GM18507 (cell line): ENCODE measurements at regions not wholly inside any gene's neighbourhood (a gene's known extent, or its start where the extent isn't known, plus 50 kb on each side); places are given as distances from the start of the nearest gene placed in this dataset.
"Not testable (repeated sequence)": the region's sequence is repeated elsewhere in the genome, so short reads cannot be mapped to it uniquely, and the experiment has no call there.

Experiments
- DNase-seq: peaks from one replicate; pipeline ENCODE4 v3.0.0; 2011; ENCODE audit warnings: low read depth; ENCODE audit not compliant: insufficient read length; ENCODE audit errors: extremely low spot score
- FAIRE-seq: peaks from 2 replicates; lab custom pipeline; 2011; peaks lifted over from hg19 to GRCh38; lab: Jason Lieb, UNC

DNA sequence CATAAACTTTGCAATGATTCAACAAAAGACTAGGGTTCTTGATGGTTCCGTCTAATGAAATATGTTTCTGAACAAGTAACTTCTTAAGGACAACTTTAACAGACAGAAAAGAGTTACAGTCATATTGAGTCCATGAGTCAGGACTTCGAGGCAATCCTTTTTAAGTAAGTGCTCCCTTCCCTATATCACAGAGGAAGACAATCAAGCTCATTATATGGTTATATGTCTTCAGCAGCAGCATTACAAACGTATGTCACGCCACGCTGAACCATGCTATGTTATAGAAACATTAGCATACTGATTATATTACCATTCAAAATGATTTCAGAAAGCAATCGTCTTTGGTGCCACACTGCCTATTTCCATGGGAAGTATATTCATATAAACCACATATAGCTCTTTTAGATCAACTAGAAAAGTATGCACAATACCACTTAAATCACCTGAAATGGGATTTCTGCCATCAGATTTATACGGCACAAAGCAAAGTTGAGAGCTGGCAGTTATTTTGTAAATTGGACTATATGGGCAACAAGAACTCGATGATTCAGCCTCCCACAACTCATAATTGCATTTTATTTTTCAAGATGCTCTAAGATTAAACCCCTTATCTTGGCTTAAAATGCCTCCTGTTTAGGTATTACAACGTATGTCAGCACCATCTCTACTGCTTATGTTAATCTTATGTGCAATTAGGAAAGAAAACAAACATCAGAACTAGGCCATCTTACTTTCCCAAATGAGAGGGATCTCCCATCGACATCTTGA, 111.3 kb upstream of the SAMSN1 start:
- DNase-seq (no peak), FAIRE-seq (no peak)

DNA sequence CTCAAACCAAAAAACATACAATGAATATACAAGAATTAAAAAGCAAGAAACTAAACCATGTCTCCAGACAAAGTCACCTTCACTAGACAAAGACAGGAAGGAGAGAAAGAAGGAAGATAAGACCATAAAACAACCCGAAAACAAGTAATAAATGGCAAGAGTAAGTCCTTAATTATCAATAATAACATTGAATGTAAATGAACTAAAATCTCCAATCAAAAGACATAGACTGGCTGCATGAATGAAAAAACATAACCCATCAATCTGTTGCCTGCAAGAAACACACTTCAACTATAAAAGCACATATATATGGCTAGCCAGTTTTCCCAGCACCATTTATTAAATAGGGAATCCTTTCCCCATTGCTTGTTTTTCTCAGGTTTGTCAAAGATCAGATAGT, 100.8 kb upstream of the SAMSN1 start:
- FAIRE-seq (no peak), DNase-seq (no peak)

DNA sequence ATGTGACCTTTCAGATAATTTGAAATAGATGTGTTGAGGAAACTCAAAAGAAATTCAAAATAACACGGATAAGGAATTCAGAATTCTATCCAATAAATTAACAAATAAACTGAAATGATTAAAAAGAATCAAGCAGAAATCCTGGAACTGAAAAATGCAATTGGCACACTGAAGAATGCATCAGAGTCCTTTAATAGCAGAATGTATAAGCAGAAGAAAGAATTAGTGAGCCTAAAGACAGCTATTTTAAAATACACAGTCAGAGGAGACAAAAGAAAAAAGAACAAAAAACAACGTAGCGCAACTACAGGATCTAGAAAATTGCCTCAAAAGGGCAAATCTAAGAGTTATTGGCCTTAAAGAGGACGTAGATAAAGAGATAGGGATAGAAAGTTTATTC, 99.6 kb upstream of the SAMSN1 start:
- FAIRE-seq (no peak), DNase-seq (no peak)

DNA sequence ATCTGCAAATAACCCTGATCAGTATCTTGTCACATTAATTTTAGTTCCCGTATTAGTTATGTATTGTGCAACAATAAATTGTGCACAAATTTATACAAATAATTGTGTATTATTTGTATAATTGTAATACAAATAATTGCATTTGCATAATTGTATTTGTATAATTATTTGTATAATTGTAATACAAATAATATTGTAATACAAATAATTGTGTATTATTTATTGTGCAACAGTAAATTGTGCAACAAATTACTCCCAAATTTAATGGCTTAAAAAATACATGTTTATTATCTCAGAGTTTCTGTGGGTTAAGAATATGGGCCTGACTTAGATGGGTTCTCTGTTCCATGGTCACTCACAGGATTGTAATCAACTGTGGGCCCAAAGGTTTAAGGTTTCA, 86.2 kb upstream of the SAMSN1 start:
- DNase-seq (no peak), FAIRE-seq (no peak)

DNA sequence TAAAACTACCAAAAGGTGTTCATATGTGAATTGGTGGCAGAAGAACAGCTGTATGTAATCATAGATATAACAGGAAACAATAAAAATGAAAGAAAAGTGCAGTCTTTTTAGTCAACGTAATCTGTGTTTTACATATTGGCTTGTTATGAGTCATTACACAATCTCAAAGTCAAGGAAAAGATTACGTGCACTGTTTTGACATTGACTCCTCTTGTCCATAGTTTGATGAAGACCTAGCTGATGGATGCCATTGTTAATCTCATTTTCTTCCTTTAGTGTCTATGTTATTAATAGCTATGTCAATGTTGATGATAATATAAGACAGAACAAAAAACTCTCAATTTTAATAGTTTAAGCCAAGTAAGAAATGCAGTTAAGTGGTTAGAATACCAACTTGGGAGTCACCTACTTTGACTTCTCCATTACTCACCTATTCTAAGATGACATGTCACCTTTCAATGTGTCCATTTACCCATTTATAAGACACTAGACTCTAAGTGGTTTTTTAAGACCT, 84.5 kb upstream of the SAMSN1 start:
- FAIRE-seq (no peak), DNase-seq (no peak)

DNA sequence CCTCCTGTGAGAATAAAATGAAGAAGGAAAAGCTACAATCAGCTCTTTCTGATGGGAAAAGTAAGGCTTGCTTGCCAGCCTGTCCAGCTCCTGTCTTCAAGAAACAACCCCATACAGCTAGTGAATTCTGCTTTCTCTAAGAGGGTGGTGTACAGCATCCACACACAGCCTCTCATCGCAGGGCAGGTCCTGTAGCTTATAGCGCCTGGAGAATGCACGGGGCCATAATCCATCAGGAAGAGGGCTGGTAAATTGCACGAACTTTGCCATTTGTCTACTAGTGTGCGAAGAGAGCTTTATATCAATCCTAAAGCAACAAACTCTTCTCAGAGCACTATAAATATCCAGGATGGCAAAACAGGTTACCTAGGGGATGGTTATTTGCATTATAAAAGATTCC, 83.3 kb upstream of the SAMSN1 start:
- FAIRE-seq (no peak), DNase-seq (no peak)

DNA sequence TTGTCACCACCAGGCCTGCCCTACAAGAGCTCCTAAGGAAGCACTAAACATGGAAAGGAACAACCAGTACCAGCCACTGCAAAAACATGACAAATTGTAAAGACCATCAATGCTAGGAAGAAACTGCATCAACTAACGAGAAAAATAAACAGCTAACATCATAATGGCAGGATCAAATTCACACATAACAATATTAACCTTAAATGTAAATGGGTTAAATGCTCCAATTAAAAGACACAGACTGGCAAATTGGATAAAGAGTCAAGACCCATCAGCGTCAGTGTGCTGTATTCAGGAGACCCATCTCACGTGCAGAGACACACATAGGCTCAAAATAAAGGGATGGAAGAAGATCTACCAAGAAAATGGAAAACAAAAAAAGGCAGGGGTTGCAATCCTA, 77.0 kb upstream of the SAMSN1 start:
- FAIRE-seq, result not testable (repeated sequence)

DNA sequence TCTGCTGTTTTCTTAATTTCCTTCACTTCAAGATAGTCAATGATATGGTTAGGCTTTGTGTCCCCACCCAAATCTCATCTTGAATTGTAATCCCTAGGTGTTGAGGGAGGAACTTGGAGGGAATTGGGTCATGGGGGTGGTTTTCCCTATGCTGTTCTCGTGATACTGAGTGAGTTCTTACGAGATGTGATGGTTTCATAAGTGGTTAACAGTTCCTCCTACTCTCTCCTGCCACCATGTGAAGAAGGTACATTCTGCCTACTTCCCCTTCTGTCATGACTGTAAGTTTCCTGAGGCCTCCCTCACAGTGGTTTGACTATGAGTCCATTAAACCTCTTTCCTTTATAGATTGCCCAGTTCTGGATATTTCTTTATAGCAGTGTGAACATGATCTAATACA, 74.0 kb upstream of the SAMSN1 start:
- DNase-seq (no peak), FAIRE-seq (peak; percentile 21)

More for the DNA sequence above, 77.0 kb upstream of the SAMSN1 start:
- not testable (repeated sequence) for DNase-seq

DNA sequence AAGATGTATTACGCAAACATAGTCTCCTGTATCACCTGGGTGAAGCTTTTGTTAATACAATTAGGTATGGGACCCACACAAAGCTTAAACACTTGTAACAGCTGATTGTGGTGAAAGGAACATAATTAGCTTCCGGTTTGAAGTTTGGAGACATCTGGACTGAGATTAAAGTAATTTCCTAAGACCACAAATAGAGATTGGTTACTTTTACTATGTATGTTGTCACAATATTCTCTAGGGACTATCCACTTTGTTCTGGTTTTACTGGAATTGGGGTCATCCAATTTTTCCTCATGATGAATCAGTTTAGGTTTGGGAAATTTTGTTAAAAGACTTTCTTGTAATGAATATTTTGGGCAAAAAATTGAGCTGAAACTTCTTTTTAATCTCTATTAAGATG, 71.8 kb upstream of the SAMSN1 start:
- FAIRE-seq, result no peak
- DNase-seq, result no peak

DNA sequence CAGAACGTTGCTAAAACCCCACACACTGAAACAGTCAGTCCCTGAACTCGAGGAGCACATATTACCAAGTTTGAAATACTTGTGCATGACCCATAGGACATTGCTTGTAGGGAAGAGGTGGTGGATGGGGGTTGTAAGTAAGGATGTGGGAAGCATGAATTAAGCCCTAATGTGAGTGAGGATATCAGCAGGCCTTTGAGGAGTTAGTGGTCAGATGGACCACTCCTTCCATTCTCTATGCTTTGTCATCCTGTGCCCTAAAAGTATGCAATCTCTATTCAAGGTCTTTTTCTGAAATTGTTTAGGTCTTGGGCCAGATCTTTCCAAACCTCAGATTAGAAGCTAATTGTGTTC, 70.9 kb upstream of the SAMSN1 start:
- FAIRE-seq, result no peak
- DNase-seq, result no peak

DNA sequence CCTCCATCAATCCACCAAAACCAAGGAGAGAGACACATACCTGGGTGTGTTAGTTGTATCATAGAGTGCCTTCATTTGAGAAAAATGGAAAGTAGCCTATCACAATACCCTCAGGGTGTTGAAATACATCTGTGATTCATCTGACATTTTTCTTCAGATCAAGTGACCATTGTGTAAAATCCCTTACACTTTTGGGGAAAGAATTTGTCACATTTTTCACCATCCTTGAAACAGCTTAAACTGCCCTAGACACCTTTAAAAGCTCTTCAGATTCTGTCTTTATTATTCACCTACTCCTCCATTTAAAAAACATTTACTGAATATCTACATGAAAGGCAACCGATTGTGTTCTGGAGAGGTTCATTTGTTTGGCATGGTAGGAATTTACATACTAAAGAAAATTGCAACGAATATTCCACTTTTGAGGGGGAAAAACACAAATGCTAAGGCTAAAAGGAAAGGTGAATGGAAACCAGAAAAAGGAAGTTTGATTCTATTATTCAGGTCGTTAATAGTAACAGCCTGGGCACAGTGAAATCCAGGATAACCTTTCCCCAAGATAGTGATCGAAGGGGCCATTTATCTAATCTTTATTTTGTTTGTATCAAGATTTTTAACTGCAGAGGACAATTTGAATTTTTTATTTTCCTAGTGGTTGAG, 70.4 kb upstream of the SAMSN1 start:
- no peak for FAIRE-seq

DNA sequence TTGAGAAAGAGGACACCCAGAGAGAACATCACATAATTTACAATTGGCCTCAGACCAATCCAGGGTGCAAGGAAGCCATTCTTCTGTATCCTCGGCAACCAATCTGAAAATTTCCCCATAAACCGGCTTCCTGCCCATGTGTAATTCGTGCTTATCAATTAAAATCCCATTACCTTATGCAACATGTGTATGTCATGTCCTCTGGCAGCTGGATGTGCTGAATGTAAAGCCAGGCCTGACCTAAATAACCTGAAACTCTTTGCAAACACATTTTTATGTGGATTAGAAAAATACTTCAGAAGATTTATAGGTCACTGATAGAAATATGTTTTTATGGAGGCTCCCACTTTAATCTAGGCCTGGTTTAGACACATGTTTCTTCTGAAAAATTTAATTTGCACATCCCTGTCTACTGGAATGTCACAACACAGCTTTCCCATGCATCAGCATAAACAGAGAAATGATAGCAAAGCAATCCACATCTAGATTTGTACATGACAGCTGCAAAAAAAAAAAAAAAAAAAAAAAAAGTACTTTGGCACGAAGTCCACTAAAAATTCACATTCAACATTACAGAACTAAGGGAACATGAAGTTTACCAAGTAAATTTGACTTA, 69.4 kb upstream of the SAMSN1 start:
- no peak for DNase-seq
- no peak for FAIRE-seq

More for the DNA sequence above, 70.4 kb upstream of the SAMSN1 start:
- no peak for DNase-seq

DNA sequence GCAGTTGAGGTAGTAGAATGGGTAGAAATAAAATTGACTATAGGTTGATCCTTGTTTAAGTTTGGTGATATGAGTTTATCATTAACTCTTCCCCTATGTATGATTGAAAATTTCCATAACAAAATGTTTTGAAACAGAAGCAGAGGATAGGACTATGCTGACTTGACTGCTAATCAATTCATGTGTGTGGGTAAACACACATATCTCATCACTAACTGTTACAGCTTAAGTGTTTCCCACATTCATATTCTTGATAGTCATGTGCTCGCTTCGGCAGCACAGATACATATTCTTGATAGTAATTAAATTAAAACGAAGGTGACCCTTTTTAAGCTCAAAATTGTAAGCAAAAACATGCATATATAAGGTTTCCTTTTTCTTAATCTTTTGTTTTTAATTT, 68.2 kb upstream of the SAMSN1 start:
- FAIRE-seq (no peak), DNase-seq (no peak)

DNA sequence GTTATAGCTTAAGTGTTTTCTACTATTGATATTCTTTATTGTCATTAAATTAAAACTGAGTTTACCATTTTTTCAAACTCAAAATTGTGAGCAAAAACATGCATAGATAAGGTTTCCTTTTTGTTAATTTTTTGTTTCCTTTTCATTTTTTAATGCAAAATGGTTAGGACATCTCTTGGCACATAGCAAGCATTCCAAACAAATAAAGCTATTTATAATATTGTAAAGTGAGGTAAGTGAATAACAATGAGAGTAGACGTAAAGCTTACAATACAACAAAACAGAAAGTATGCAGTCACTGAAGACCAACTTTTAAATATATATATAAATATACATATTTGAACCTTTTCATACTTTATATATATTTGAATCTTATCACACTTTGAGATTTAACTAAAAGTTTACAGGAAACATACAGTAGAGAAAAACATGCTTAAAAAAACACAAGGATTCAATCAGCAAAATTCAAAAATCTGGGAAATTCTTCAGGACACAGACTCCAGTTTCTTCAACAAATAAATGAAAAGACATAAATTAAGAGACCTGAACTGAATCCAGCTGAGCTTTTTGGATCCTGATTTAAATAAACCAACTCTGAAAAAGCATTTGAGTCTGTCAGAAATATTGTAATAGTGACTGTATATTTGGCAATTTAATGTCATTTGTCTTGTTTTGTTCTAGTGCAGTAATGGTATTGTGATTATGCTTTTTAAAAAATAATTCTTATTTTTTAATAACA, 67.5 kb upstream of the SAMSN1 start:
- FAIRE-seq, result no peak

DNA sequence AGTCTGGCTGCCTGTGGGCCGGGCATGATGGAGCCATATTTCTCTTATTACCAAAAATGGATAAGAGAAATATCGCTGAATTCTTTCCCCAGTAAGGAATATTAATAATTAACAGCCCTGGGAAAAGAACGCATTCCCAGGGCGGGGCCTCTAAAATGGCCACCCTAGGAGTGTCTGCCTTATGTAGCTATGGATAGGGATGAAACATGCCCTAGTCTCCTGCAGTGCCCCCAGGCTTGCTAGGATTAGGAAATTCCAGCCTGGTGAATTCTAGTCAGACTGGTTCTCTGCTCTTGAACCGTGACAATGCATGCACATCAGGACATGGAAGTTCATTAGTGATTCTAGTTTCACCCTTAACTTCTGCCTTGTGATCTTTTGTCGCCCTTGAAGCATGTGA, 64.0 kb upstream of the SAMSN1 start:
- DNase-seq, FAIRE-seq: not testable (repeated sequence)

More for the DNA sequence above, 67.5 kb upstream of the SAMSN1 start:
- no peak for DNase-seq

DNA sequence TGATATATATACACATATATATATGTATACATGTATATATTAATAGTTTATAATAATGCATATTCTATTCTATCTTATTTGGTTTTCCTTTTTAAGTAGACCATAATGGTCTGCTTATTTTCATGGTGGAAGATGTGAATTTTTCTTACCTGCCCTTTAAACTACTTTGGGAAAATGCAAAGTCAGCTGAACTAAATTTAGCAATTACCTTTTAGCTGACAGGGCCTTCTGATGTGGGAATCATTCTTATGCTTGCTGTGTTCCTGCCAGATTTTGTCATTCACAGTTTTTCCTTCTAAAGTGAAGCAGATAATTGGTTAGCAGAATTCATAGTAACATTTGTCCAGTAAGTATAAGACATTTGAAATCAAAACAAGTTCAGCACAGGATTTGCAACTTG, 63.2 kb upstream of the SAMSN1 start:
- DNase-seq (no peak), FAIRE-seq (no peak)

DNA sequence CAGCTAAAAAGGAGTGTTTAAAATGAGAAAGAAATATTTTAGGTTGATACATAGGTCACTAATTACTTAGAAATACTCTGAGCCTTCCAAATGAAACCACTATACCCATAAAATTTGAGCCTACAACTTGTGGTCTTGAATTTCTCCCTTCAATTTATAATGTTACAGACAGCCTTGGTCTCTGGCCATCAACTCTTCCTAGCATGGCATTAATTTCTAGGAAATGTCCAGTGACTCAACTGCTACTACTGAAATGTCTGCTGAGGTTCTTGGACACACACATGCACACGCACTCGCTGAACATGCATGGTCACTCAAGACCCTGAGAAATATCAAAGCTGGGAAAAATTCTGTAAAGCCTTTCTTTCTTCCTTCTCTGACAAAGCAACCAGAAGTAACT, 61.1 kb upstream of the SAMSN1 start:
- FAIRE-seq (no peak), DNase-seq (no peak)

DNA sequence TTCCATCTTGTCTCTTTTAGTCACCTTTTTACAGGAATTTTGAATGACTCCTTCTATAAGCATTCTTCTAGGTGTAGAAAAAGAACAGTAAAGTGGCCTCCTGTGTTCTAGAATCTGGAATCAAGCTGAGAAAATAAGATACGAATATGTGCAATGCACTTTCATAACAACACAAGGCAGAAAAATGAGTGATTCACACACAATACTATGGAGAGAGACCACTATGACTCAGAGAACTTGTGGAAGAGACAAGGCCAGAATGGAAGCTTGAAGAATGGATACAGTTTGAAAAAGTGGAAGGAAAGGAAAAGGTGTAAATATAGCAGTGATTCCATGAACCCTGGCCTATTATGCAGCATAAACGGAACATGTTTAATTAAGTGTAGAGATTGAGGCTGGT, 57.1 kb upstream of the SAMSN1 start:
- no peak for DNase-seq
- FAIRE-seq, result no peak

DNA sequence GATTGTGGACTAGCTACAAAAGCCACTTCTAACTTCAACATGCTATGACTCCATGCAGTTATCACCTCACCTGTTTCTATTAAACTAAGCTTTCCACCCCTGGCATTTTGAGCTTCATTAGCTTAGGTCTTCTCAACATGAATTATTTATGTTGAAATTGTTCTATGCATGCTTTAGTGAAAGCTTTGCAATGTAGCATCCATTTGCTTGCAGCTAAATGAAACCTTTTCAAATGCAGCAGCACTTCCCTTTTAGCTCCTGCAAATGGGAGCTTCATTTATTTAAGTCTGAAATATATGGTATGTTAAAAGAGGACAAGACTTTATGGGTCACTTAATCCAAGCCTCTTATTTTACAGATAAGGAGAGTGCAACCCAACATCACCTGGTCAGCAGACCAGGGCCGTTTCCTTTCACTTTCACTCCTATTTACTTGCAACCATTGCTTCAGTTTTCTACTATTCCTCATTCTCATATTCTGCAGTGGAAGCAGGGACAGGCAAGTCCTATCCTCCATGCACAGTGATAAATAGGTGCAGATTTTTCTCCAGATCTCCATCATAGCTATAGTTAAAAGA, 56.4 kb upstream of the SAMSN1 start:
- peak; percentile 76 for FAIRE-seq
- no peak for DNase-seq
